Astrocyte (in vitro differentiated cells and primary cell): ENCODE measurements at regions not wholly inside any gene's neighbourhood (a gene's known extent, or its start where the extent isn't known, plus 50 kb on each side); places are given as distances from the start of the nearest gene placed in this dataset.

Experiments
- EZH2 ChIP-seq: IDR thresholded peaks from 2 replicates; pipeline ENCODE4 v1.6.1; 2012; ENCODE audit warnings: mild to moderate bottlenecking, low read length, inconsistent platforms; ENCODE audit not compliant: insufficient read depth
- TF ChIP-seq, protein P1 (sequence below): IDR thresholded peaks from 2 replicates; pipeline ENCODE4 v1.5.1; 2011; ENCODE audit warnings: low read depth, mild to moderate bottlenecking, inconsistent platforms, low read length, moderate library complexity; ENCODE audit not compliant: insufficient read depth

DNA sequence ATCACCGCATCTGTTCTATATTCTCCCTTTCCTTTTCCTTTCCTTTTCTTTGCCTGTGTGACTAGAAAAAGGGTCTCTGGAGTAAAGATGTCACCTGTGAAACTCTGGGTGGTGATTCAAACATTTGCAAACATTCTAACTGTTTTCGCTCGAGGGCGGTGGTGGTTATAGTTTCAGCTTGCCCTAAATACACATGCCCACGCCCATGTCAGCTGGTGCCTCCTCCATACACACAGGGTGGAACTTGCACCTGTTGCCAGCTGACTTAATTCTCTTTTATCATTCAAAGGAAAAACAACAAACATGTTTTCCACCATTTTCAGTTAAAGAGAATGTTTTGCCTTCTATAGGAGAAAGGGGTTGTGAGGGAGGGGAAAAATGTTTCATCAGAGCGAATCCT is 381.9 kb upstream of the ARID1B start:
- TF ChIP-seq, protein P1, sequence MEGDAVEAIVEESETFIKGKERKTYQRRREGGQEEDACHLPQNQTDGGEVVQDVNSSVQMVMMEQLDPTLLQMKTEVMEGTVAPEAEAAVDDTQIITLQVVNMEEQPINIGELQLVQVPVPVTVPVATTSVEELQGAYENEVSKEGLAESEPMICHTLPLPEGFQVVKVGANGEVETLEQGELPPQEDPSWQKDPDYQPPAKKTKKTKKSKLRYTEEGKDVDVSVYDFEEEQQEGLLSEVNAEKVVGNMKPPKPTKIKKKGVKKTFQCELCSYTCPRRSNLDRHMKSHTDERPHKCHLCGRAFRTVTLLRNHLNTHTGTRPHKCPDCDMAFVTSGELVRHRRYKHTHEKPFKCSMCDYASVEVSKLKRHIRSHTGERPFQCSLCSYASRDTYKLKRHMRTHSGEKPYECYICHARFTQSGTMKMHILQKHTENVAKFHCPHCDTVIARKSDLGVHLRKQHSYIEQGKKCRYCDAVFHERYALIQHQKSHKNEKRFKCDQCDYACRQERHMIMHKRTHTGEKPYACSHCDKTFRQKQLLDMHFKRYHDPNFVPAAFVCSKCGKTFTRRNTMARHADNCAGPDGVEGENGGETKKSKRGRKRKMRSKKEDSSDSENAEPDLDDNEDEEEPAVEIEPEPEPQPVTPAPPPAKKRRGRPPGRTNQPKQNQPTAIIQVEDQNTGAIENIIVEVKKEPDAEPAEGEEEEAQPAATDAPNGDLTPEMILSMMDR, result no peak
- no peak for TF ChIP-seq EZH2
